Naive thymus-derived CD4-positive, alpha-beta T cell (primary cell): ENCODE measurements at regions not wholly inside any gene's neighbourhood (a gene's known extent, or its start where the extent isn't known, plus 50 kb on each side); places are given as distances from the start of the nearest gene placed in this dataset.

Experiments
- ATAC-seq: fragments of 150-1000 bp; cut with Tn5 transposase; 2 replicates; pipeline ENCODE4 v1.10.0; 2021; ENCODE audit warnings: mild to moderate bottlenecking, moderate library complexity
- CTCF ChIA-PET: fragments of 350-600 bp; sonication (Branson Sonifier 250); formaldehyde crosslinking; loops from one replicate; lab custom pipeline; 2021; ENCODE audit warnings: antibody characterized with exemption; lab: Charles Lee
- POLR2A ChIA-PET: fragments of 350-600 bp; sonication (Branson Sonifier 250); formaldehyde crosslinking; loops from one replicate; lab custom pipeline; 2021; ENCODE audit warnings: antibody characterized with exemption, inconsistent platforms; lab: Charles Lee
- DNase-seq, 9 donors: peaks; one replicate each; pipeline versions ENCODE4 v3.0.0 to v3.0.0-alpha.2; 2020 to 2022; ENCODE audit warnings: mixed read lengths in 1 of 9
- H3K27ac ChIP-seq: one replicate; pipeline ENCODE4 v1.7.0; 2013; ENCODE audit warnings: mild to moderate bottlenecking, low read depth, low read length, moderate library complexity
- H3K27me3 ChIP-seq, 2 donors: one replicate each; pipeline ENCODE4 v1.7.0; 2013; ENCODE audit warnings: low read length in 2 of 2, mild to moderate bottlenecking in 2 of 2, moderate library complexity in 2 of 2; ENCODE audit not compliant: control insufficient read depth in 2 of 2, insufficient read depth in 2 of 2
- H3K36me3 ChIP-seq, 3 experiments: 1 replicate in 2 of 3; 2 replicates in 1 of 3; pipeline ENCODE4 v1.7.0; 2013; ENCODE audit warnings: low read length in 3 of 3, mild to moderate bottlenecking in 3 of 3, moderate library complexity in 1 of 3; ENCODE audit not compliant: insufficient read depth in 3 of 3, control insufficient read depth in 2 of 3
- H3K4me1 ChIP-seq, 2 donors: one replicate each; pipeline ENCODE4 v1.7.0; 2013; ENCODE audit warnings: low read length in 2 of 2, mild to moderate bottlenecking in 2 of 2, moderate library complexity in 1 of 2; ENCODE audit not compliant: control insufficient read depth in 2 of 2, insufficient read depth in 2 of 2
- H3K4me3 ChIP-seq: 2 replicates; pipeline ENCODE4 v1.7.0; 2013; ENCODE audit warnings: mild to moderate bottlenecking, low read length
- H3K9me3 ChIP-seq, 3 experiments: 1 replicate in 2 of 3; 2 replicates in 1 of 3; pipeline ENCODE4 v1.7.0; 2013; ENCODE audit warnings: low read length in 3 of 3; ENCODE audit not compliant: control insufficient read depth in 2 of 3
- H3K27ac Mint-ChIP-seq, 9 donors: one replicate each; pipeline ENCODE4 v1.8.0; 2020 to 2022; ENCODE audit warnings: mixed read lengths in 9 of 9, mild to moderate bottlenecking in 8 of 9, moderate library complexity in 5 of 9, inconsistent platforms in 2 of 9
- H3K27me3 Mint-ChIP-seq, 5 donors: one replicate each; pipeline ENCODE4 v1.8.0; 2021 to 2022; ENCODE audit warnings: mixed read lengths in 5 of 5, mild to moderate bottlenecking in 1 of 5
- H3K36me3 Mint-ChIP-seq, 5 donors: one replicate each; pipeline ENCODE4 v1.8.0; 2020 to 2022; ENCODE audit warnings: mixed read lengths in 5 of 5, mild to moderate bottlenecking in 3 of 5, inconsistent platforms in 1 of 5
- H3K4me1 Mint-ChIP-seq, 7 donors: one replicate each; pipeline ENCODE4 v1.8.0; 2020 to 2022; ENCODE audit warnings: mixed read lengths in 7 of 7, mild to moderate bottlenecking in 3 of 7, inconsistent platforms in 1 of 7
- H3K4me3 Mint-ChIP-seq, 10 donors: one replicate each; pipeline ENCODE4 v1.8.0; 2020 to 2022; ENCODE audit warnings: mild to moderate bottlenecking in 10 of 10, mixed read lengths in 10 of 10, moderate library complexity in 6 of 10, inconsistent platforms in 2 of 10
- H3K9me3 Mint-ChIP-seq, 11 donors: one replicate each; pipeline ENCODE4 v1.8.0; 2020 to 2022; ENCODE audit warnings: mixed read lengths in 11 of 11, mild to moderate bottlenecking in 4 of 11, inconsistent platforms in 1 of 11, moderate library complexity in 1 of 11
- intact Hi-C, 2 donors: fragments of 100-400 bp; cut with micrococcal nuclease; formaldehyde crosslinking; loops; one replicate each; pipeline ENCODE4 v1.15.1; 2023

DNA sequence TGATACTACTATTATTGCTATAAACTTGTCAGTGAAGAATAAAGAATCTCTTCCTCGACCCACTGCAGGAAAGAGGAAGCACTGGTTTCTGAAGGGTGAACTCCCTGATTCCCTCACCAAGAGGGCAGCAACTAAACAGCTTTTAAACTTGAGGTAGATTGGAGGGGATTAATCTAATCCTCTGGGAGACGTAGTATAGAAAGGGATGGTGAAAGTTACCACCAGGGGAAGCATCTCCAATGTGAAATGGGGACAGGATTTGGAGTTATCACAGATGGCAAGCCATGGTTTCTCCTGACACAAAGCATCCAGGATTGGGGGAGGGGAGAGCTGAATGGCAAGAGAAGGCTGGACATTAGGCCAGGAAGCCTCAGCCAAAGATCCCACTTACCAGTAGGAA, 62.7 kb upstream of the PTPN13 start:
- ATAC-seq, result no peak
- no peak overlapping the region for H3K27ac ChIP-seq
- no peaks in the 10 kb centered on the region for H3K4me1 ChIP-seq
- H3K36me3 ChIP-seq, result no peaks in the 10 kb centered on the region
- H3K4me3 ChIP-seq, result no peak overlapping the region
- H3K9me3 ChIP-seq, result no peaks in the 10 kb centered on the region
- Mint-ChIP-seq H3K27me3 (peaks cover 0 to 32% (median 6%) of the 10 kb centered on the region in 5 donors), H3K9me3 (no peaks in the 10 kb centered on the region), H3K27ac (no peak overlapping the region), H3K4me1 (no peaks in the 10 kb centered on the region), H3K4me3 (no peak overlapping the region), H3K36me3 (no peaks in the 10 kb centered on the region)
- ChIA-PET POLR2A (no interaction called here), CTCF (no interaction called here)
- DNase-seq, result no peak
- intact Hi-C loops, result no loop called here
- no peaks in the 10 kb centered on the region for H3K27me3 ChIP-seq

DNA sequence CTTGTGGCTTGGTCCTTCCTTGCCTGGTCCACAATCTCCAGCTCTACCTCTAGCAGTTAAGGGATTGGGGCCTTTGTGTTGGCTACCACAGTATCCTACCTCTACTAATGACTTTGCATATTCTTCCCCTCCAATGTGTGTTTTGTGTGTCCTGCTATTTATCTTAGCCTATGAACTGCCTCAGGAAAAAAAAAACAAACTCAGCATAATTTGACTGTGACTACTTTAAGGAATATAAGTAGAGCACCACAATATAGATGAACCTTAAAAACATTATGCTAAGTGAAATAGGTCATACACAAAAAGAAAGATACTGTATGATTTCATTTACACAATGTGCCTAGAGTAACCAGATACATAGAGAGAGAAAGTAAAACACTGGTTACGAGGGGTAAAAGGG, 61.3 kb upstream of the PTPN13 start:
- ChIA-PET POLR2A (no interaction called here), CTCF (no interaction called here)
- Histone ChIP-seq H3K4me3 (no peak overlapping the region), H3K27me3 (no peaks in the 10 kb centered on the region), H3K27ac (no peak overlapping the region), H3K9me3 (no peaks in the 10 kb centered on the region), H3K4me1 (no peaks in the 10 kb centered on the region), H3K36me3 (no peaks in the 10 kb centered on the region)
- no peak for DNase-seq
- peaks cover 0 to 37% (median 4%) of the 10 kb centered on the region in 5 donors for H3K27me3 Mint-ChIP-seq
- H3K36me3 Mint-ChIP-seq, result no peaks in the 10 kb centered on the region
- H3K9me3 Mint-ChIP-seq, result no peaks in the 10 kb centered on the region
- no peak overlapping the region for H3K4me3 Mint-ChIP-seq
- no peaks in the 10 kb centered on the region for H3K4me1 Mint-ChIP-seq
- no peak overlapping the region for H3K27ac Mint-ChIP-seq
- intact Hi-C loops, result no loop called here
- no peak for ATAC-seq

DNA sequence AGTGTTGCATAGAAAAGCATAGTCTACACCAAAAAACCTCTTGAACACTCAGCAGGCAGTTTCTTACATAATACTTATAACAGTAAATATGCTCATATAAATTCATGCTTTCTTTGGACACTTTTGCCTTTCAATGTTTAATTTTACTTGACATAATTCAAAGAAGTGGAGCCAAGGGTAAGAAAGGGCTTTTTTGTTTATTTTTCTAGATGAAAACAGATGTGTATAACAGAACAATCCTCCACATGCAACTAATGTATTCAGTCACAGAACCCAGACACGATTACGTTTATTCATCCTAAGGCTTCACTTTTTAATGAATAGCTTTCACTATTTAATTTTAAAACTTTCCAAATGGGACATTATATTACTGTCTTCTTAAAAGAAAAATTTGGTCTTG, 58.0 kb upstream of the PTPN13 start:
- Histone ChIP-seq H3K4me1 (no peaks in the 10 kb centered on the region), H3K27me3 (no peaks in the 10 kb centered on the region), H3K27ac (no peak overlapping the region), H3K4me3 (no peak overlapping the region), H3K36me3 (no peaks in the 10 kb centered on the region), H3K9me3 (no peaks in the 10 kb centered on the region)
- intact Hi-C loops, result no loop called here
- DNase-seq, result no peak
- Mint-ChIP-seq H3K4me3 (no peak overlapping the region), H3K4me1 (peaks cover 0 to under 1% (median 0%) of the 10 kb centered on the region in 7 donors), H3K36me3 (no peaks in the 10 kb centered on the region), H3K9me3 (no peaks in the 10 kb centered on the region), H3K27me3 (peaks cover 9 to 39% (median 12%) of the 10 kb centered on the region in 5 donors), H3K27ac (no peak overlapping the region)
- no peak for ATAC-seq
- POLR2A ChIA-PET, result no interaction called here
- CTCF ChIA-PET, result no interaction called here

DNA sequence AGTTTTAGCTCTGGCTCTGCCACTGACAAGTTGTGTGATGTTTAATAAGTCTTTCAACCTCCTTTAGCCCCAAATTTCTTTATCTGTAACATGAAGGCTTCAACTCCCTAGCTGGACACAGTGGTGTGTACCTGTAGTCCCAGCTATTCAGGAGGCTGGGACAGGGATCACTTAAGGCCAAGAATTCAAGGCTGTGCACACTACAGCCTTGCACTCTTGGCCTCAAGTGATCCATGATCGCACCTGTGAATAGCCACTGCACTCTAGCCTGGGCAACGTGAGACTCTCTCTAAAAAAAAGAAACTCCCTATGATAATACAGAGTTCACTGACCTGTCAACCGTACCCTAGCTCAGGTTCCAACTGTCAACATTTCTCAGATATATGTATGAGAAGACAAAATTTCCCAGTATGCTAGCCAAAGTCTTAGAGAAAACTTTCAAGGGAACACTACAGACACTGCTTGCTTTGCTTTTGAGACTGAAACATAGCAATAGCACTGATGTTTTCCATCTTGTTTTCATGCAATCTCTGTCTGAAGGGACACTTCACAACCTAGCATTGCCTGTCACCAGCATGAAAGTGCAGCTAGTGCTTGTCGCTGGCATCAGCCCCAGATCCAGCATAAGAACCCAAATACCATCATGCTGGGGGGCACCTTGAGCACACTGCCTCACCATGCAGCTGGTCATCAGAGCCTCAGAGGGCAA, 51.6 kb upstream of the PTPN13 start:
- H3K4me1 Mint-ChIP-seq, result peaks cover 5 to 31% (median 13%) of the 10 kb centered on the region in 7 donors
- Histone ChIP-seq H3K4me1 (no peaks in the 10 kb centered on the region), H3K9me3 (no peaks in the 10 kb centered on the region), H3K36me3 (no peaks in the 10 kb centered on the region), H3K27me3 (no peaks in the 10 kb centered on the region), H3K4me3 (no peak overlapping the region), H3K27ac (no peak overlapping the region)
- peak overlapping the region in 1 of 9 donors; percentile 14 for H3K27ac Mint-ChIP-seq
- no peak overlapping the region for H3K4me3 Mint-ChIP-seq
- ChIA-PET CTCF (no interaction called here), POLR2A (no interaction called here)
- peaks cover 0 to 6% (median 0%) of the 10 kb centered on the region in 5 donors for H3K36me3 Mint-ChIP-seq
- intact Hi-C loops, result loop anchor here in 1 of 2 donors (5.0 to 10.0 kb wide), 2 partner anchors 45 to 462 kb away; no protein-coding TSS in a partner anchor
- ATAC-seq (no peak), DNase-seq (no peak)
- H3K9me3 Mint-ChIP-seq, result peaks cover 0 to 8% (median 0%) of the 10 kb centered on the region in 11 donors
- H3K27me3 Mint-ChIP-seq, result peaks cover 7 to 23% (median 19%) of the 10 kb centered on the region in 5 donors

DNA sequence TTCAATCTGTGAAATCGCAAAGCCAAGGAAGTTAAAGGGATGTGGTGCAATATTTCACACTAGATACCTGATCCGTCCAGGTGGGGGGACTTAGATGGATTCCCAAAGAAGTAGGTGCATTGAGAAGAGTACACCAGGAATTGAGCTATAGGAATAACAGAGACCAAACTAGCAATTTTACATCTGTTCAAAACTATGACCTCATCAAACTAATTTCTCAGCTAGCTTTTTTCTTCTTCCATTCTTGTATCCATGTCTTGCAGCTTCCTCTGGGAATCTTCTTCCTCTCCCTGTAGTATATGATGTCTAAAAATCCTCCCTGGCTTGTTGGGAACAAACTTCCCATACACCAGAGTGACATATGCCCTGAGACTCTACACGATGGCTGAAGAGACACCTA, 51.0 kb upstream of the PTPN13 start:
- no peaks in the 10 kb centered on the region for H3K9me3 ChIP-seq
- H3K4me1 ChIP-seq, result no peaks in the 10 kb centered on the region
- Mint-ChIP-seq H3K36me3 (peaks cover 0 to 6% (median 0%) of the 10 kb centered on the region in 5 donors), H3K27ac (peak overlapping the region in 1 of 9 donors; percentile 14), H3K9me3 (peaks cover 0 to 8% (median 0%) of the 10 kb centered on the region in 11 donors), H3K4me1 (peaks cover 5 to 32% (median 13%) of the 10 kb centered on the region in 7 donors), H3K27me3 (peaks cover 7 to 25% (median 19%) of the 10 kb centered on the region in 5 donors), H3K4me3 (no peak overlapping the region)
- intact Hi-C loops, result loop anchor here in 1 of 2 donors (5.0 to 10.0 kb wide), 2 partner anchors 46 to 462 kb away; no protein-coding TSS in a partner anchor
- DNase-seq (no peak), ATAC-seq (no peak)
- H3K27me3 ChIP-seq, result no peaks in the 10 kb centered on the region
- ChIA-PET POLR2A (no interaction called here), CTCF (no interaction called here)
- no peaks in the 10 kb centered on the region for H3K36me3 ChIP-seq
- no peak overlapping the region for H3K4me3 ChIP-seq
- H3K27ac ChIP-seq, result no peak overlapping the region

DNA sequence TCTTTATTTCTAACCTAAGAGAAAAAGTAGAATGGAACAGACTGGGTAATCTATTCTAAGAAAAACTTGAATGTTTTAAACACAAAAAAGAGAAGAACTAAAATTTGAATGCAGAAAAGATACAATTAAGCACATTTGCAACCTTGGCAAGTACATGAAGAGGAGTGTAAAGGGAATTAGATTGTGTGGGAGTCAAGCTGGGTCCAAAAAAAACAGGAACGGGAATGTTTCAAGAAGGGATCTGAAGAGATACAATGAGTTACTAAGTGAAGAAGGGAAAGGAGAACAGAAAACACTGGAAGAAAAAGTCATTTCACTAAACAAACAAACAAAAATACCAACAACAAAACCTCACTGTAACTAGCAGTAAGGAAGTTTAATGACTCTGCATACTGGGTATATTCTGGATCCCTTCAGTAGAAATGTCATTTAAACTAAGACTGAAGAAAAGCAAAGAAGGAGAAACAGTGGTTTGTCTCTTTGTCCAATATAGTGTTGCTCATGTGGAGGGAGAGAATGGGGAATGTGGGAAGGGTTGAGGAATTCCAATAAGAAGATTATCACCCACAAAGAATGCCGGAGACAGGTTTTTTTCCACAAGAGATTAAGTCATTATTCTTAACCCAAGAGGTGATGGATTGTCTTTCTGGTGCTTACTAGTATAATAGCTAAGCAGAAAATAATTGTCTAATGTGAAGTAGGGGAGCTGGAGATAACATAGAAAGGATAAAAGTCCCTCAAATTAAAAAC, 50.4 kb upstream of the PTPN13 start:
- Mint-ChIP-seq H3K27ac (peak overlapping the region in 1 of 9 donors; percentile 93), H3K27me3 (peaks cover 4 to 20% (median 16%) of the 10 kb centered on the region in 5 donors), H3K4me3 (peak overlapping the region in 1 of 10 donors; percentile 68), H3K36me3 (peaks cover 0 to 6% (median 0%) of the 10 kb centered on the region in 5 donors), H3K4me1 (peaks cover 5 to 33% (median 13%) of the 10 kb centered on the region in 7 donors), H3K9me3 (peaks cover 0 to 9% (median 0%) of the 10 kb centered on the region in 11 donors)
- DNase-seq (no peak), ATAC-seq (no peak)
- Histone ChIP-seq H3K4me1 (no peaks in the 10 kb centered on the region), H3K9me3 (no peaks in the 10 kb centered on the region), H3K4me3 (no peak overlapping the region), H3K27me3 (no peaks in the 10 kb centered on the region), H3K27ac (no peak overlapping the region), H3K36me3 (no peaks in the 10 kb centered on the region)
- intact Hi-C loops, result loop anchor here in 1 of 2 donors (2.0 to 10.0 kb wide), 3 partner anchors 46 to 461 kb away; partner anchors contain the start of gene PTPN13
- ChIA-PET CTCF (no interaction called here), POLR2A (no interaction called here)
